A673 (cell line): ENCODE measurements at regions not wholly inside any gene's neighbourhood (a gene's known extent, or its start where the extent isn't known, plus 50 kb on each side); places are given as distances from the start of the nearest gene placed in this dataset.

Experiments used
- EZH2 ChIP-seq: fragments of 200-600 bp; sonication (generic); IDR thresholded peaks from 2 replicates; pipeline ENCODE4 v1.6.1; 2017; ENCODE audit warnings: borderline replicate concordance, low read depth, mild to moderate bottlenecking, mixed read lengths, antibody characterized with exemption, low read length; ENCODE audit not compliant: poor library complexity, severe bottlenecking
- TF ChIP-seq, protein P1 (sequence below): fragments of 300-800, 200-600 bp; sonication (generic); conservative IDR thresholded peaks from 2 replicates; pipeline ENCODE4 v1.5.1; 2017; ENCODE audit warnings: low read depth, mild to moderate bottlenecking, antibody characterized with exemption, low read length, moderate library complexity, mixed read lengths

DNA sequence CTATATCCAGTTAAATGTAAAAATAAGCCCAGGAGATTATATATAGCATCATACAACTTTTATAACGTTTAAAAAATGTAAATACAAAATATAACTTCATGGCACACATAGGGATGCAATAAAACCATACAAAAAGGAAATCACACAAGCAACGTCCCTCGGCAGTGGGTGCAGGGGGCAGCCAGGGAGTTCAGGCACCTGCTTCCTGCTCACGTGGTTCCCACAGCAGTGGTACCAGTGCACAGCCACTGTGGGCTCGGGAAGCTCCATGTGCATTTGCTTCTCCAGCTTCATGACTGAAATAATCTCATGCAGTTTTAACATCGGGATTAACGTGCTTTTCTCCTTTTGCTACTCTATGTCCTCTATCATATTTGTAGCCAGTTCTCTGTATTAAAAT lies 255.5 kb upstream of the CXCL12 start:
- TF ChIP-seq, protein P1, sequence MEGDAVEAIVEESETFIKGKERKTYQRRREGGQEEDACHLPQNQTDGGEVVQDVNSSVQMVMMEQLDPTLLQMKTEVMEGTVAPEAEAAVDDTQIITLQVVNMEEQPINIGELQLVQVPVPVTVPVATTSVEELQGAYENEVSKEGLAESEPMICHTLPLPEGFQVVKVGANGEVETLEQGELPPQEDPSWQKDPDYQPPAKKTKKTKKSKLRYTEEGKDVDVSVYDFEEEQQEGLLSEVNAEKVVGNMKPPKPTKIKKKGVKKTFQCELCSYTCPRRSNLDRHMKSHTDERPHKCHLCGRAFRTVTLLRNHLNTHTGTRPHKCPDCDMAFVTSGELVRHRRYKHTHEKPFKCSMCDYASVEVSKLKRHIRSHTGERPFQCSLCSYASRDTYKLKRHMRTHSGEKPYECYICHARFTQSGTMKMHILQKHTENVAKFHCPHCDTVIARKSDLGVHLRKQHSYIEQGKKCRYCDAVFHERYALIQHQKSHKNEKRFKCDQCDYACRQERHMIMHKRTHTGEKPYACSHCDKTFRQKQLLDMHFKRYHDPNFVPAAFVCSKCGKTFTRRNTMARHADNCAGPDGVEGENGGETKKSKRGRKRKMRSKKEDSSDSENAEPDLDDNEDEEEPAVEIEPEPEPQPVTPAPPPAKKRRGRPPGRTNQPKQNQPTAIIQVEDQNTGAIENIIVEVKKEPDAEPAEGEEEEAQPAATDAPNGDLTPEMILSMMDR = no peak
- no peak for TF ChIP-seq EZH2
